ENCODE measurements at regions not wholly inside any gene's neighbourhood (a gene's known extent, or its start where the extent isn't known, plus 50 kb on each side); places are given as distances from the start of the nearest gene placed in this dataset.

DNA sequence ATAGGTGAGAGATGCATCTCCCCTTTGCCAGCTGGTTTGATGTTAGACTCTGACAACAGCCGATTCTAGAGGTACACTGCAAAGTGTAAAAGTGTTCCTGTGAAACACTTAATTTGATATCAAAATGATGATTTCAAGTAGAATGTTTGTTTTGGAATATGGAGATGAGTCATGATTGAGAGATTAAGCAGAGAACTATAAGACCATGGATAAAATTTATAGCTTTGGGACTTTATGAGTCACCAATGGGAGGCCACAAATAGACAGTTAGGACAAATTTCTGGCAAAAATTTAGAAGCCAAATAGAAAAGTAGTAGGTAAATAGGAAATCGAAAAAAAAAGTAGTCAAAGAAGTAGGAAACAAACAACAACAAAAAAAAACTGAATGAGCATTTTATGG, 672.5 kb downstream of the NSUN3 start:
- DNase-seq (ENCODE audit: low read depth, low spot score): no peak

DNA sequence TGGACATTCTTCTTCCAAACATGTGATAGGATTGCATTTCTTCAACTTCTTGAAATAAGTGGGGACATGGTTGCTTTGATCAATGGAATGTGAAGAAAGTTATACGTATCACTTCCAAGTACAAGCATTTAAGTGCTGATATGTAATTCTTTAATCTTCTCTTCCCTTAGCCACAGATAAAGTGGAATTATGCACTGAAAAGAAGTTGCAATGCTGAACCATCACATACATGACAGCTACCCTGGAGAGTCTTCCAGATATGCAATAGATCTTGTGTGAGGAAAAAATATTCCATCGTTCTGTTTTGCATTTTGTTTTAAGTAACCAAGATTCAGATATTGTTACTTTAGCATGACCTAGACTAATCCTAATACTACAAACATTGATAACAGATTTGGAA, 674.3 kb downstream of the NSUN3 start:
- intact Hi-C loops (cut with micrococcal nuclease): no loop called here
- no peak overlapping the region for H3K4me3 ChIP-seq (replicated peaks in 1 of 2; ENCODE audit: low read depth in 1 of 2, low read length in 2 of 2)
- ChIA-PET POLR2A (no interaction called here), CTCF (no interaction called here), RAD21 (ENCODE audit: low non-redundant PET in 1 of 2, low total read pairs in 2 of 2, uncharacterized antibody in 2 of 2, unreplicated experiment in 2 of 2) (no interaction called here)
- H3K36me3 ChIP-seq (ENCODE audit: control insufficient read depth in 1 of 2, insufficient read depth in 2 of 2, low read length in 2 of 2): no peaks in the 10 kb centered on the region
- H4K20me1 ChIP-seq (ENCODE audit: insufficient read depth): no peaks in the 10 kb centered on the region
- ATAC-seq (no peak), DNase-seq (ENCODE audit: low read depth, low spot score) (no peak)
- no peaks in the 10 kb centered on the region for H3K27me3 ChIP-seq (ENCODE audit: insufficient read depth, low read length)
- H3K79me2 ChIP-seq (ENCODE audit: insufficient read depth, low read length): no peaks in the 10 kb centered on the region
- no peak overlapping the region for H2AFZ ChIP-seq (ENCODE audit: low read depth, low read length, poor library complexity, severe bottlenecking)
- no peak overlapping the region for H3K27ac ChIP-seq (ENCODE audit: low read depth, low read length)
- no TSS peak for BruUV-seq (replicated peaks)
- H3K4me2 ChIP-seq (ENCODE audit: low read length): no peak overlapping the region
- no peaks in the 10 kb centered on the region for H3K4me1 ChIP-seq (ENCODE audit: control insufficient read depth in 1 of 2, insufficient read depth in 2 of 2, low read length in 2 of 2)
- no peak overlapping the region for H3K9ac ChIP-seq (ENCODE audit: low read length)
- peaks cover 5 to 9% of the 10 kb centered on the region in 2 experiments; a peak in 2 of 4 replicates for H3K9me3 ChIP-seq (ENCODE audit: control insufficient read depth in 1 of 2, insufficient read depth in 1 of 2, low read depth in 1 of 2, low read length in 2 of 2)
- H3K9me2 ChIP-seq (ENCODE audit: insufficient read depth): no peaks in the 10 kb centered on the region
- TF ChIP-seq ZFX (IDR thresholded peaks at IDR 0.05) (no peak), EGR1 (IDR thresholded peaks at IDR 0.05; ENCODE audit: low read depth) (no peak), YY1 (IDR thresholded peaks at IDR 0.05; ENCODE audit: extremely low read depth, insufficient replicate concordance, low read depth, low read length) (no peak), ELF1 (IDR thresholded peaks at IDR 0.05; ENCODE audit: borderline replicate concordance, low read depth) (no peak), ATF3 (IDR thresholded peaks at IDR 0.05) (no peak), CBX3 (IDR thresholded peaks at IDR 0.05; ENCODE audit: low read depth) (no peak), JUND (IDR thresholded peaks at IDR 0.05) (no peak), TCF7L2 (IDR thresholded peaks at IDR 0.05; ENCODE audit: borderline replicate concordance, extremely low read depth, insufficient read depth, insufficient read length) (no peak), POLR2A (IDR thresholded peaks at IDR 0.05; ENCODE audit: borderline replicate concordance, extremely low read depth, insufficient read depth, insufficient read length) (no peak), RAD21 (IDR thresholded peaks at IDR 0.05; ENCODE audit: low read depth) (no peak), EZH2 (IDR thresholded peaks at IDR 0.05) (no peak)
- TF ChIP-seq, protein P1, sequence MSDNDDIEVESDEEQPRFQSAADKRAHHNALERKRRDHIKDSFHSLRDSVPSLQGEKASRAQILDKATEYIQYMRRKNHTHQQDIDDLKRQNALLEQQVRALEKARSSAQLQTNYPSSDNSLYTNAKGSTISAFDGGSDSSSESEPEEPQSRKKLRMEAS (IDR thresholded peaks at IDR 0.05): no peak
- TF ChIP-seq, protein P2, sequence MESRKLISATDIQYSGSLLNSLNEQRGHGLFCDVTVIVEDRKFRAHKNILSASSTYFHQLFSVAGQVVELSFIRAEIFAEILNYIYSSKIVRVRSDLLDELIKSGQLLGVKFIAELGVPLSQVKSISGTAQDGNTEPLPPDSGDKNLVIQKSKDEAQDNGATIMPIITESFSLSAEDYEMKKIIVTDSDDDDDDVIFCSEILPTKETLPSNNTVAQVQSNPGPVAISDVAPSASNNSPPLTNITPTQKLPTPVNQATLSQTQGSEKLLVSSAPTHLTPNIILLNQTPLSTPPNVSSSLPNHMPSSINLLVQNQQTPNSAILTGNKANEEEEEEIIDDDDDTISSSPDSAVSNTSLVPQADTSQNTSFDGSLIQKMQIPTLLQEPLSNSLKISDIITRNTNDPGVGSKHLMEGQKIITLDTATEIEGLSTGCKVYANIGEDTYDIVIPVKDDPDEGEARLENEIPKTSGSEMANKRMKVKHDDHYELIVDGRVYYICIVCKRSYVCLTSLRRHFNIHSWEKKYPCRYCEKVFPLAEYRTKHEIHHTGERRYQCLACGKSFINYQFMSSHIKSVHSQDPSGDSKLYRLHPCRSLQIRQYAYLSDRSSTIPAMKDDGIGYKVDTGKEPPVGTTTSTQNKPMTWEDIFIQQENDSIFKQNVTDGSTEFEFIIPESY (IDR thresholded peaks at IDR 0.05; ENCODE audit: extremely low read depth, insufficient replicate concordance, low read length): no peak

More for the DNA sequence above, 672.5 kb downstream of the NSUN3 start:
- H3K9ac ChIP-seq (ENCODE audit: low read length): no peak overlapping the region
- intact Hi-C loops (cut with micrococcal nuclease): no loop called here
- TF ChIP-seq, protein P3, sequence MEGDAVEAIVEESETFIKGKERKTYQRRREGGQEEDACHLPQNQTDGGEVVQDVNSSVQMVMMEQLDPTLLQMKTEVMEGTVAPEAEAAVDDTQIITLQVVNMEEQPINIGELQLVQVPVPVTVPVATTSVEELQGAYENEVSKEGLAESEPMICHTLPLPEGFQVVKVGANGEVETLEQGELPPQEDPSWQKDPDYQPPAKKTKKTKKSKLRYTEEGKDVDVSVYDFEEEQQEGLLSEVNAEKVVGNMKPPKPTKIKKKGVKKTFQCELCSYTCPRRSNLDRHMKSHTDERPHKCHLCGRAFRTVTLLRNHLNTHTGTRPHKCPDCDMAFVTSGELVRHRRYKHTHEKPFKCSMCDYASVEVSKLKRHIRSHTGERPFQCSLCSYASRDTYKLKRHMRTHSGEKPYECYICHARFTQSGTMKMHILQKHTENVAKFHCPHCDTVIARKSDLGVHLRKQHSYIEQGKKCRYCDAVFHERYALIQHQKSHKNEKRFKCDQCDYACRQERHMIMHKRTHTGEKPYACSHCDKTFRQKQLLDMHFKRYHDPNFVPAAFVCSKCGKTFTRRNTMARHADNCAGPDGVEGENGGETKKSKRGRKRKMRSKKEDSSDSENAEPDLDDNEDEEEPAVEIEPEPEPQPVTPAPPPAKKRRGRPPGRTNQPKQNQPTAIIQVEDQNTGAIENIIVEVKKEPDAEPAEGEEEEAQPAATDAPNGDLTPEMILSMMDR (IDR thresholded peaks at IDR 0.05 in 2 of 3, conservative IDR thresholded peaks at IDR 0.05 in 1 of 3; ENCODE audit: borderline replicate concordance in 1 of 3, insufficient read depth in 1 of 3, low read depth in 2 of 3, low read length in 2 of 3): no peak
- TF ChIP-seq EZH2phosphoT487 (IDR thresholded peaks at IDR 0.05; ENCODE audit: borderline replicate concordance) (no peak), EZH2 (IDR thresholded peaks at IDR 0.05) (no peak)
- ChIA-PET RAD21 (ENCODE audit: low non-redundant PET in 1 of 2, low total read pairs in 2 of 2, uncharacterized antibody in 2 of 2, unreplicated experiment in 2 of 2) (no interaction called here), CTCF (no interaction called here), POLR2A (no interaction called here)
- no peak overlapping the region for H3K4me3 ChIP-seq (replicated peaks in 1 of 2; ENCODE audit: low read depth in 1 of 2, low read length in 2 of 2)
- H3K9me3 ChIP-seq (ENCODE audit: control insufficient read depth in 1 of 2, insufficient read depth in 1 of 2, low read depth in 1 of 2, low read length in 2 of 2): peaks cover 7 to 9% of the 10 kb centered on the region in 2 experiments; a peak in 2 of 4 replicates
- H3K9me2 ChIP-seq (ENCODE audit: insufficient read depth): no peaks in the 10 kb centered on the region
- H3K27ac ChIP-seq (ENCODE audit: low read depth, low read length): no peak overlapping the region
- no TSS peak for BruUV-seq (replicated peaks)
- H3K36me3 ChIP-seq (ENCODE audit: control insufficient read depth in 1 of 2, insufficient read depth in 2 of 2, low read length in 2 of 2): no peaks in the 10 kb centered on the region
- no peaks in the 10 kb centered on the region for H4K20me1 ChIP-seq (ENCODE audit: insufficient read depth)
- H3K27me3 ChIP-seq (ENCODE audit: insufficient read depth, low read length): no peaks in the 10 kb centered on the region
- no peaks in the 10 kb centered on the region for H3K4me1 ChIP-seq (ENCODE audit: control insufficient read depth in 1 of 2, insufficient read depth in 2 of 2, low read length in 2 of 2)
- H2AFZ ChIP-seq (ENCODE audit: low read depth, low read length, poor library complexity, severe bottlenecking): no peak overlapping the region
- ATAC-seq: no peak
- no peaks in the 10 kb centered on the region for H3K79me2 ChIP-seq (ENCODE audit: insufficient read depth, low read length)
- no peak overlapping the region for H3K4me2 ChIP-seq (ENCODE audit: low read length)
